NCI-H748 treated with DMSO at 0.1 percent for 48 hours (cell line): ENCODE measurements at regions not wholly inside any gene's neighbourhood (a gene's known extent, or its start where the extent isn't known, plus 50 kb on each side); places are given as distances from the start of the nearest gene placed in this dataset.
"Not testable (repeated sequence)": the region's sequence is repeated elsewhere in the genome, so short reads cannot be mapped to it uniquely, and the experiment has no call there.

Experiments used
- DNase-seq: peaks from one replicate; lab custom pipeline; 2025; lab: John Stamatoyannopoulos, UW

DNA sequence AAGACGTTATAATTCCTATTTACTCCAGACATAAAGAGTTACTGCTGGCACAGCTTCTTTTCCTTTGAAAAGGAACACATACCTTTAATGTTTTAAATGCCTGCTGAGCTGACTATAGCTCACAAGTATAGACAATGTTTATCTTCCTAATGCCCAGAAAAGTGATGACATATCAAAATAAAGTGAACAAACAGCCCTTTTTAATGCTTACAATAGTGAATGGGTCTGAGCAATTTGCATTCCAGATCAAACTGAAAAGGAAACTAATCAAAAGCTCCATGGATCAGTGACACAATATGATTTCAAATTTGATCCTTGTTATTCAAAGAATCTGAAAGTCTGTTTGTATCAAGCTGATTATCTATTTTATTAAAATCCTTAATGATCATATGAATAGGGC, 233.6 kb upstream of the SEMA3E start:
- no peak for DNase-seq

GRCh38 chr7:83879063-83879462, 230.1 kb upstream of the SEMA3E start:
- no peak for DNase-seq

- no peak for DNase-seq
These were observed 229.7 kb upstream of the SEMA3E start for GRCh38 chr7:83878614-83879013.

DNA sequence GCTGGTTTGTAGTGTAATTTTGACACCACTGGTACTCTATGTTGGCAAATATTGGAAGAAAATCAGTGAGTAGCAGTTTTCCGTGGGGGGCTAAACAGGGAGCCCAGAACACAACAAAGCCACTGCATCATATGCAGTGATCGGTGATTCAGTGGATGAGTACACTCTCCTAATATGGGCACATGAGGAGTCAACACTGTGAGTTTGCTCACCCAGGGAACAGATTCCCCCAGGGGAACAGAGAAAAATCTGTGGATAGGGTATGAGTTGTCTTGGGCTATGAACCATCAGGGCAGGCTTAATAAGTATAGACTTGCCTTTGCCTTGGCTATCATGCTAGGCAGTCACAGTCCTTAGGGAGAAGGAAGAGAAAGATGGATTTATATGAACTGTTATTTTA, 227.7 kb upstream of the SEMA3E start:
- DNase-seq = no peak

DNA sequence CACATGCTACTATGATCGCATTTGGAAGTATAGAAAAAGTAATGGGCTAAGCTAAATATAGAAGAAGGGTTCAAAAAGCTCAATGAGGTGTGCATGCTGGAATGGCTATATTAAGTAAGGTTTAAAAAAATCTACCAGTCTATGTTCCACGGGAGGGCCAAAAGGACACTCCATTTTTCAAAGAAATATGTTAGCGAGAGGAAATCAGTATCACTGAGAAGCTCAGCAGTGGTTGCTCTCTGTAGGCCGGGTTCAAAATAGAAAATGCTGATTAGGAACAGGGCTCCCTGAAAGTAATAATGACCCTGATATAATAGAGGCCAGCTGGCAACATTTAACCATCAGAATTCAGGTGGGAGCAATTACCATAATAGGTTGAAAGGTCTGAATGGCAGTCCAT, 224.5 kb upstream of the SEMA3E start:
- DNase-seq = no peak

GRCh38 chr7:83872501-83872900, 223.6 kb upstream of the SEMA3E start:
- peak; percentile 24 for DNase-seq

DNA sequence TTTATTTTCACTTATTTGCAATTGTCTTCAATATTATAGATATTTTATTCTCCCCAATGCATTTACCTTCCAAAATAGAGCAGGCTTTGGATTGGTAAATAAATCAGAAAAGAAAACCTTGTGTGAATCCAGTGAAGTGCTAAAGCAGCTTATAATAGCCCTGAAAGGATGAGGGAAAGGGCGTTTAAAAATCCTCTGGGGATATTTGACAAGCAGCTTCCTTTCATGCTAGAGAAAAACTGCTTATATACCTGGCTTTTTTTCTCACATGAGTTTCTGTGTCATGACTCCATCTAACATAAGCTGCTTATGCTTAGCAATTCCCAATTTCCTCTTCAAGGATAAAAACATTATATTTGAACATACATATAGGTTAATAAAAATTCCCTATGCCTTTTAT, 221.6 kb upstream of the SEMA3E start:
- no peak for DNase-seq

- no peak for DNase-seq
These were observed 217.6 kb upstream of the SEMA3E start for GRCh38 chr7:83866582-83866981.

GRCh38 chr7:83864551-83864950, 215.6 kb upstream of the SEMA3E start:
- DNase-seq = no peak

DNA sequence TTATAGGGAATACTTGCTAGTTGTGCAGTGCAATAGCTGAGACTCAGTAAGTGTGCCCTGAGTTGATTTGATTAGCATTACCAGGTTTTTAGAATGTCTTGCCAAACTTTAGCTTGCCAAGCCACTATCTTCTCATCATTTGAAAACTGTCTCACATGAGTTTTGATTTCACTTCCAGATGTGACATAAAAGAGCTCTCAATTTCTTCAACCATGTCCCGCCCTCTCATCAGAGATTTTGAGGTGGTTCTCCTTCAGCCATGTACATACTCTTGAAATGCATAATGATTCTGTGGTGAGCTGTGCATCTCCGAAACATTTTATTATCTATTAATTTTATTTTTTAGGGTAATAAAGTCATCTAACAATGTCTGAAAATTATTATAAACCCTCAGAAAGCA, 215.0 kb upstream of the SEMA3E start:
- DNase-seq = no peak

- no peak for DNase-seq
These were observed 212.9 kb upstream of the SEMA3E start for GRCh38 chr7:83861876-83862275.

- DNase-seq = no peak
These were observed 210.9 kb upstream of the SEMA3E start for GRCh38 chr7:83859827-83860226.

GRCh38 chr7:83857691-83858090, 208.8 kb upstream of the SEMA3E start:
- no peak for DNase-seq

DNA sequence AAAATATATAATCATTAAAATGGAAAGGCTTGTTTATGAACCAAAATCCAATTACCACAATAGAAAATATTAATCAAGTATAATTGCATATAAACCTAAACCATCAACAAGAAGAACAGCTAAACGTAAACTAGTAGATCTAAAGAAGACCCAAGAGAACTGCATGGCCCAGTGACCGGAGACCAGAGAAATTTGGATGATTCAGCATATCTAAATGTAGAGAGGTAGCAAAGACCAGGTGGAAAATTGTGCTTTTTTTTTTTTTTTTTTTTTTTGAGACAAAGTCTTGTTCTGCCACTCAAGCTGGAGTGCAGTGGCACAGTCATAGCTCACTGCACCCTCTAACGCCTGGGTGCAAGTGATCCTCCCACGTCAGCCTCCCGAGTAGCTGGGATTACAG, 207.2 kb upstream of the SEMA3E start:
- no peak for DNase-seq

DNA sequence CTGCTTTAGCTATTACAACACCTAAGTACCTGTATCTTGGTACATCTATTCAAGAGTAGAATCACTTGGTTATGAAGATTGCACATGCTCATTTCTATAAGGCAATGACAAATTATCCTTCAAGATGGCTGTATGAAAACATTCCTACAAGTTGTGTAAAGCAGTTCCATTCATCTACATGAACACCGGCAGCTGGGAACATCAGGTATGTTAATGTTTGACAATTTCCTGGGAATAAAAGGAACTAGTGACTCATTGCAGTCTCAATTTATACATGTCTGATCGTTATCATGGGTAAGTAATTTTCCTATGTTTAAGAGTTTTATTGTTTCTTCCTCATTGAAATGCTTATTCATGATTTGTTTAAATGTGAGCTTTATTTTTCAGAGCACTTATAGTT, 203.2 kb upstream of the SEMA3E start:
- no peak for DNase-seq

- DNase-seq = no peak
These were observed 202.6 kb upstream of the SEMA3E start for GRCh38 chr7:83851551-83851950.

DNA sequence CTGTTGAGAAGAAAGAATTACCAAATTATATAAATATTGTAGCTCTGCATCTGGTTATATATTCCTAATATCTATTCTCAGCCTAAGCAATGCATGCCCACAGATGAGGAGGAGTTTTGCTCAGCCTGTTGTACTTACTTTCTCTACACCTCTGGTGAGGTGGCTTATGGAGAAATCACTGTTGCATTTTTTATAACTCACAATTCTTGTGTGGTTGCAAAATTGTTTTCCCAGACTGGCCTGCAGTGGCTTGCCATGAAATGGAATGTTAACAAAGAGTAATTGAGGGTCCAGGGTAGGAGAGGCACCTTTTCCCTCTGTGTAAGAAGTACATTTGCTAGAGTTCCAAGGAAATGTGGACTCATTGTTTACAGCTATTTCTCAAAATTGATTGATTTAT, 202.0 kb upstream of the SEMA3E start:
- DNase-seq = no peak

GRCh38 chr7:83850125-83850524, 201.2 kb upstream of the SEMA3E start:
- no peak for DNase-seq

GRCh38 chr7:83849131-83849530, 200.2 kb upstream of the SEMA3E start:
- DNase-seq = no peak

GRCh38 chr7:83842894-83843293, 194.0 kb upstream of the SEMA3E start:
- no peak for DNase-seq

DNA sequence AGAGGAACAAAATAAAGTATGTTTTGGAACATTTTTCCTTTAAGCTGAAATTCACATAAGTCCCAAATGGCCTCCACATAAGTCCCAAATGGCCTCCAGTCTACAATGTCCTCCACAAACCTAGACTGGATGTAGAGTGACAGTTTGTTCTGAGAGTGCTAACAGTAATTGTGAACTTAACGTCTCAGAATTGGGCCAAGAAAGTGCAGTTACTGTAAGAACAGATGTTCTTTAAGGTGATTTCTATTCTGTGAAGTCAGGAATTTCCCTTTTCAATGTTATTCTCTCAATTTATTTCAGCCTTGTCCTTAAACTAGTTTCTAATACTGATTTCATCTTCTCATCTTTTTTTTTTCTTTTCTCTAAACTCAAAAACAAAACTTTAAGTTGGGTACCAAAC, 188.7 kb upstream of the SEMA3E start:
- DNase-seq = no peak

DNA sequence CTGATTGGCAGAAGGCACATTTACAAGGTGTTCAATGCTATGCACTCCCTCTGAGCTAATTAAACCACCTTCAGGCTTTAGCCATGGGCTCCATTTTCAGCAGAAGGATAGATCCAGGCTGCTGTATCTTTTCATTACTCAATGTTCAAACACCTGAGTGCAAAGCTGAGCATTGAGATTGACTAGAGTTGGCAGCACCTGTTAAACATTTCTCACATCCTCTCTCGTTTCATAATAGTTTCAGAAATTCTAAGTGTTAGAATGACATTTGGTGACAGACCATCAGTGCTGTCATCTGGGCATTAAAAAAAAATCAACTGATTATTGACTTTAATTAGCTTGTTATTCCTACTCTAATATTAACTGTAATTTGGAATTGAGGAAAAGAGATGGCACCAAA, 187.1 kb upstream of the SEMA3E start:
- no peak for DNase-seq

DNA sequence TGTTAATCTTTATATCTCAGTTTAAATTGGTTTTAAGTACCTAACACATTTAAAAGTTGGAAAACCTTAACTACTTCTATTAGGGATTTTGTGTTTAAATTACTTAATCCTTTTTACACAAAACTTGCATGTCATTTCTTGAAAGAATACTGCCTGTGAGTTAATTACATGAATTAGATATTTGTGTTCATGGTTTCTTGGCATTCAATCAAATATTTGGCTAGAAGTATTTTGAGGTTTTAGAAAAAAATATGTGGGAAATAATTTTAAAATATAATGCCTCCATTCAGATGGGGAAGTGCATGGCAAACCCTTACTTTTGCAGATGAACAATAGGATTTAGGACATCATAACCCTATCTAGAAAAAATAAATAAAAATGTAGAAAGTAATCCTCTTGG, 186.5 kb upstream of the SEMA3E start:
- no peak for DNase-seq

- not testable (repeated sequence) for DNase-seq
These were observed 184.8 kb upstream of the SEMA3E start for GRCh38 chr7:83833721-83834120.

GRCh38 chr7:83832009-83832408, 183.1 kb upstream of the SEMA3E start:
- DNase-seq = no peak
